ENCODE measurements at regions not wholly inside any gene's neighbourhood (a gene's known extent, or its start where the extent isn't known, plus 50 kb on each side); places are given as distances from the start of the nearest gene placed in this dataset.

DNA sequence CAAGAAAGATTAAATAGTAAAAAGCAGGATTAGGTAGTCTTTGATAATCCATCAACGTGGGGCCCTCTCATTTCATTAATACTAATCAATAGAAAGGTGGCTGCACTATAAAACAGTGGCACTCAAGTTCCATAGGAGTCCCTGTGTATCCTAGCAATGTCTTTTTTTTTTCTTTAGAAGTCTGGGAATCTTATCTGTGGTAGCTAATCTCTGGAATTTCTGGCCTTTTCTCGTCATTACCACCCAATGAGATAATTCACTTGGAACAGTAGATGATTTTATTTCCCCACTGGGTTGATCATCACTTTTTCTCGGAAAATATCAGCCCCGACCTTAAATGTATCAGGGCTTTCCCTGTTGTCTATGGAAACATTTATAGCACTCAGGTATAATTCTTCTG lies 86.8 kb upstream of the CDH6 start:
- DNase-seq = no peak
- peaks cover 5% of the 10 kb centered on the region; the same call in 1 of the 2 replicates for H3K36me3 ChIP-seq
- peaks cover 7% of the 10 kb centered on the region; the same call in 1 of the 2 replicates for H3K9me3 ChIP-seq
- H3K4me3 ChIP-seq = no peak overlapping the region
- no peaks in the 10 kb centered on the region for H3K27me3 ChIP-seq

GRCh38 chr5:31106278-31106677 lies 87.2 kb upstream of the CDH6 start:
- Histone ChIP-seq H3K27me3 (no peaks in the 10 kb centered on the region), H3K9me3 (peaks cover 7% of the 10 kb centered on the region; the same call in 1 of the 2 replicates), H3K4me3 (no peak overlapping the region), H3K36me3 (peaks cover 5% of the 10 kb centered on the region; the same call in 1 of the 2 replicates)
- peak; percentile 48 for DNase-seq

DNA sequence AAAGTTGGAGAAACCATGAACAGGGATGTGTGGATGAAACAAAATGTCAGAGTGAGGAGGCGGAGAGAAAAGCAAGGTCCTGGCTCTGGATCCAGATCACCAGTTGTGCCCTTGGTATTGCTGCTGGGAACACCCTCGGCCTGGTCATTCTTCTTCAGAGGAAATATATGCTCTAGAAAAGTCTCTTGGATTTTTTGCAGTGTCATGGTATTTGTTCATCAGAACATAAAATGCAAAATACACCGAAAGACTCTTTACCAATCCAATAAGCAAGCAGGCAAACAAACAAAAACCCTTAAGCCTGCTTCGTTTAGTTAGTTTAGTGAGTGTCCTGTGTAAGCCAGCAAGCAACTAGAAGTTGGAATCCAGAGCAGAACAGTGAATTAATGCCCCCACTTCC lies 88.7 kb upstream of the CDH6 start:
- DNase-seq = no peak
- H3K4me3 ChIP-seq = no peak overlapping the region
- peaks cover 5% of the 10 kb centered on the region; the same call in 1 of the 2 replicates for H3K36me3 ChIP-seq
- H3K27me3 ChIP-seq = no peaks in the 10 kb centered on the region
- H3K9me3 ChIP-seq = no peaks in the 10 kb centered on the region

- no peaks in the 10 kb centered on the region for H3K27me3 ChIP-seq
- H3K36me3 ChIP-seq = peaks cover 5% of the 10 kb centered on the region; the same call in 1 of the 2 replicates
- DNase-seq = no peak
- no peaks in the 10 kb centered on the region for H3K9me3 ChIP-seq
- no peak overlapping the region for H3K4me3 ChIP-seq
These were observed 92.6 kb upstream of the CDH6 start for GRCh38 chr5:31100781-31101310.

GRCh38 chr5:31100047-31100575 lies 93.4 kb upstream of the CDH6 start:
- no peaks in the 10 kb centered on the region for H3K27me3 ChIP-seq
- no peak for DNase-seq

GRCh38 chr5:31098811-31099210 lies 94.7 kb upstream of the CDH6 start:
- Histone ChIP-seq H3K27me3 (no peaks in the 10 kb centered on the region), H3K4me3 (no peak overlapping the region), H3K36me3 (no peaks in the 10 kb centered on the region), H3K9me3 (no peaks in the 10 kb centered on the region)
- DNase-seq = no peak

More at GRCh38 chr5:31100047-31100575, 93.4 kb upstream of the CDH6 start:
- Histone ChIP-seq H3K4me3 (no peak overlapping the region), H3K9me3 (no peaks in the 10 kb centered on the region), H3K36me3 (peaks cover 5% of the 10 kb centered on the region; the same call in 1 of the 2 replicates)

- Histone ChIP-seq H3K9me3 (peaks cover 2% of the 10 kb centered on the region; the same call in 1 of the 2 replicates), H3K27me3 (no peaks in the 10 kb centered on the region), H3K36me3 (no peaks in the 10 kb centered on the region), H3K4me3 (no peak overlapping the region)
- DNase-seq = no peak
These were observed 95.6 kb upstream of the CDH6 start for GRCh38 chr5:31097851-31098250.

GRCh38 chr5:31096238-31096865 lies 97.1 kb upstream of the CDH6 start:
- Histone ChIP-seq H3K27me3 (no peaks in the 10 kb centered on the region), H3K36me3 (no peaks in the 10 kb centered on the region), H3K4me3 (no peak overlapping the region), H3K9me3 (peaks cover 2% of the 10 kb centered on the region; the same call in 1 of the 2 replicates)
- DNase-seq = no peak

DNA sequence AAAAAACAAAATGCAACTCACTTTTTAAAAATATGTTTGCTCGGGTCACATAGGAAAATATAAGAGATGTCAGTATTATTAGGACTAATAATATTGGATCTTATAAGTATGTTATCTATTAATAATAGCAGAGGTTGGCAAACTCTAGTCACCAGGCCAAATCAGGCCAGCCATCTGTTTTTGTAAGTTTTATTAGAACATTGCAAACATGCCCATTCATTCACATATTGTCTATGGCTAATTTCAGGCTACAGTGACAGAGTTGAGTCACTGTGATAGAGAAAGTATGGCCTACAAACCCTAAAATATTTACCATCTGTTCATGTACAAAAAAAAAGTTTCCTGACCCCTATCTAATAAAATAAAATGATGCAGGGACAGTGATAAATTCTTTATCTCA lies 97.7 kb upstream of the CDH6 start:
- peaks cover 2% of the 10 kb centered on the region; the same call in 1 of the 2 replicates for H3K9me3 ChIP-seq
- no peak for DNase-seq

GRCh38 chr5:31091501-31091900 lies 102.0 kb upstream of the CDH6 start:
- Histone ChIP-seq H3K36me3 (no peaks in the 10 kb centered on the region), H3K9me3 (peaks cover 2% of the 10 kb centered on the region; the same call in 1 of the 2 replicates), H3K27me3 (no peaks in the 10 kb centered on the region), H3K4me3 (no peak overlapping the region)
- DNase-seq = no peak

More for the DNA sequence above, 97.7 kb upstream of the CDH6 start:
- Histone ChIP-seq H3K27me3 (no peaks in the 10 kb centered on the region), H3K36me3 (no peaks in the 10 kb centered on the region), H3K4me3 (no peak overlapping the region)

DNA sequence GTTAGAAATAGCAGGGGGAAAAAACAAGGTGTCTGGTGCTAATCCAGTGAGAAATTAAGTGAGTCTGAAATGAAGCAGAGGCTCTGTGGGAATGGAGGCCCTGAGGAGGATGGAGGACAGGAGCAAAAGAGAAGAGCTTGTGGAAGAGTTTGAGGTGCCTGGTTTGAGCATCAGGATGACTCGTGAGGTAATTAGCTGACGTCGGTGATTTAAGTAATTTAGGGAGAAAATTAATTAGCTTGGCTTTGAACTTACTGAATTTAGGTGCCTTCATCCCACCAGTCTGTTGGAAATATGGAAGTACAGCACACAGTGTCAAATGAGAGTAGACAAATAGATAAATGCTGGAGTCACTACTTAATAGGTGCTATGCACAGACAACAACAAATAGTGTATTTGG lies 103.0 kb upstream of the CDH6 start:
- DNase-seq = no peak
- Histone ChIP-seq H3K9me3 (peaks cover 2% of the 10 kb centered on the region; the same call in 1 of the 2 replicates), H3K4me3 (no peak overlapping the region), H3K36me3 (no peaks in the 10 kb centered on the region), H3K27me3 (no peaks in the 10 kb centered on the region)

GRCh38 chr5:31086839-31087415 lies 106.6 kb upstream of the CDH6 start:
- H3K9me3 ChIP-seq = no peaks in the 10 kb centered on the region; the same call in 1 of the 2 replicates
- DNase-seq = no peak
- no peak overlapping the region for H3K4me3 ChIP-seq
- no peaks in the 10 kb centered on the region for H3K27me3 ChIP-seq
- H3K36me3 ChIP-seq = no peaks in the 10 kb centered on the region

DNA sequence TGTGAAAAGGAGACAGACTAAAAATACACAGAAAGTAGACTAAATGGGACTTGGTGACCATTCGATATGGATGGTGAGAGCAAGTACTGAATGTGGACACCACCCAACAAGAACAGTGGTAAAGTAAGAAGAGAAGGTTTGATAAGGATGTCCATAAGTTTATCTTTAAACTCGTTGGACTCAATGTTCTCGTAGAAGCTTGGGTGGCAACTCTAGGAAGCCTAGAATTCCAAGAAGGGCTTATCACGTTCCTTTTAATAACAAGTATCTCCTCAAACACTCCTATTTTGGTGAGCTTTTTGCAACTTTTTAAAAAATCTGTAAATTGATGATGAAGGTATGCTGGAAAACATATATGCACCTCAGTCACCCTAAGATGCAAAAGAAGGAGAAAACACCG lies 108.6 kb upstream of the CDH6 start:
- Histone ChIP-seq H3K4me3 (no peak overlapping the region), H3K27me3 (no peaks in the 10 kb centered on the region), H3K36me3 (no peaks in the 10 kb centered on the region), H3K9me3 (no peaks in the 10 kb centered on the region; the same call in 1 of the 2 replicates)
- no peak for DNase-seq

DNA sequence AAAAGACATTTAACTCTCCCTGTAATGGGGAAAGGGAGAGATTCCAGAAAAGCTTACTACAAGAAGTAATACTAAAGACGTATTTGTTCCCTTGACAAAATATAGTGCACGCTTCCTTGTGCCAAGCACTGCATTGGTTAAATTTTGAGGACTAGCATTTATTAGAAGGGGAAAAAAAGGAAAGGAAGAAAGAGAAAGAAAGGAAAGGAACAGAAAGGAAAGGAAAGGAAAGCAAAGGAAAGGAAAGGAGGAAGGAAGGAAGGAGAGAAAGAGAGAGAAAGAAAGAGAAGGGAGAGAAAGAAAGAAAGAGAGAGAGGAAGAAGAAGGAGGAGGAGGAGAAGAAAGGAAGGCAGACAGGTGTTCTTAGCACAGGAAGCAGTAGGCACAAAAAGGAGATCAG lies 110.1 kb upstream of the CDH6 start:
- no peak overlapping the region for H3K4me3 ChIP-seq
- H3K36me3 ChIP-seq = no peaks in the 10 kb centered on the region
- no peaks in the 10 kb centered on the region for H3K27me3 ChIP-seq
- DNase-seq = no peak
- H3K9me3 ChIP-seq = peaks cover 2% of the 10 kb centered on the region; the same call in 1 of the 2 replicates

DNA sequence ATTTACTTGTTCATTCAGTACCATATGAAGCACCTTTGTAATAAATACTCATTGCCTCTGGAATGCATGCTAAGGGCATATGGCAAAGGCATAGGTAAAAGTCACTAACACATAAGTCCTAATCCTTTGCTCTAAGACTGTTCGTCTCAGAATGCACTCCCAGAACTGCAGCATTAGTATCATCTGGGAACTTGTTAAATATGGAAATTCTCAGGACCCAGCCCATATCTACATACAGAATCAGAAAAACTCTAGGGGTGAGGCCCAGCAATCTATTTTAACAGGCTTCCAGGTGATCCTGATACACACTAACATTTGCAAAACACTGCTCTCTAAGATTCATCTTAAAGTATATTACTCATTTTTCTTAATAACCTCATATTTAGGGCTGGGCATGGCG lies 113.8 kb upstream of the CDH6 start:
- H3K4me3 ChIP-seq = no peak overlapping the region
- DNase-seq = no peak
- no peaks in the 10 kb centered on the region for H3K27me3 ChIP-seq
- no peaks in the 10 kb centered on the region for H3K36me3 ChIP-seq
- peaks cover 6% of the 10 kb centered on the region; the same call in 1 of the 2 replicates for H3K9me3 ChIP-seq

- Histone ChIP-seq H3K27me3 (no peaks in the 10 kb centered on the region), H3K36me3 (no peaks in the 10 kb centered on the region), H3K9me3 (0 out of 2 replicates have a peak, but pooled peaks cover 6% of the 10 kb centered on the region), H3K4me3 (no peak overlapping the region)
- DNase-seq = no peak
These were observed 114.5 kb upstream of the CDH6 start for GRCh38 chr5:31078956-31079355.

GRCh38 chr5:31075981-31076380 lies 117.5 kb upstream of the CDH6 start:
- peaks cover 11% of the 10 kb centered on the region; the same call in 1 of the 2 replicates for H3K9me3 ChIP-seq
- H3K4me3 ChIP-seq = no peak overlapping the region
- H3K36me3 ChIP-seq = no peaks in the 10 kb centered on the region
- H3K27me3 ChIP-seq = no peaks in the 10 kb centered on the region
- DNase-seq = no peak

Data from MG63 (cell line).